HepG2 (cell line): ENCODE measurements at regions not wholly inside any gene's neighbourhood (a gene's known extent, or its start where the extent isn't known, plus 50 kb on each side); places are given as distances from the start of the nearest gene placed in this dataset.

ENCODE experiments used
- ATAC-seq: fragments of 200-7000 bp; cut with Tn5 transposase; 3 replicates; pipeline ENCODE4 v1.9.1; 2020; ENCODE audit warnings: mild to moderate bottlenecking, moderate library complexity
- BruUV-seq: library from RNA; stranded (reverse); fragments of 400-500 nt; replicated peaks from 2 replicates; lab custom pipeline; 2021; lab: Mats Ljungman, UMichigan
- CTCF ChIA-PET: fragments of 300-600 bp; formaldehyde crosslinking; extraction: SDS; loops from one replicate; lab custom pipeline; 2021; ENCODE audit warnings: low total read pairs, inconsistent platforms, low intra/inter-chr PET ratio; lab: Yijun Ruan, JAX
- POLR2A ChIA-PET: fragments of 350-600 bp; sonication (Branson Sonifier 250); formaldehyde crosslinking; loops from one replicate; lab custom pipeline; 2020; ENCODE audit warnings: antibody characterized with exemption, inconsistent platforms; lab: Yijun Ruan, JAX
- DNase-seq: peaks from one replicate; pipeline ENCODE4 v3.0.0-alpha.2; 2015; ENCODE audit warnings: low spot score
- FAIRE-seq: peaks from 3 replicates; lab custom pipeline; 2011; peaks lifted over from hg19 to GRCh38; lab: Jason Lieb, UNC
- H2AFZ ChIP-seq: one replicate; pipeline ENCODE4 v1.6.1; 2011; ENCODE audit warnings: low read length, inconsistent platforms
- H3K27ac ChIP-seq: fragments of 300-600 bp; 3 replicates; pipeline ENCODE4 v1.8.0; 2011; ENCODE audit warnings: mixed run types, mild to moderate bottlenecking, mixed read lengths, low read length, inconsistent platforms; ENCODE audit not compliant: insufficient read depth; ENCODE audit errors: extremely low read length
- H3K27me3 ChIP-seq, 2 experiments: fragments of 200-600 bp in 1 of 2; 2 replicates in 1 of 2; 3 replicates in 1 of 2; pipeline versions ENCODE4 v1.6.0 to v1.8.0; 2011; ENCODE audit warnings: low read length in 2 of 2, mild to moderate bottlenecking in 2 of 2, moderate library complexity in 2 of 2, inconsistent platforms in 1 of 2; ENCODE audit not compliant: insufficient read depth in 2 of 2, control insufficient read depth in 1 of 2
- H3K36me3 ChIP-seq, 2 experiments: fragments of 200-600 bp in 1 of 2; replicated peaks in 1 of 2; 2 replicates in 1 of 2; 3 replicates in 1 of 2; pipeline versions ENCODE4 v1.5.1 to v1.8.0; 2011; ENCODE audit warnings: low read length in 2 of 2, inconsistent platforms in 1 of 2; ENCODE audit not compliant: insufficient read depth in 2 of 2, control insufficient read depth in 1 of 2
- H3K4me1 ChIP-seq: 2 replicates; pipeline ENCODE4 v1.5.1; 2012; ENCODE audit warnings: low read length, inconsistent platforms; ENCODE audit not compliant: insufficient read depth
- H3K4me2 ChIP-seq: 2 replicates; pipeline ENCODE4 v1.6.0; 2011; ENCODE audit warnings: low read depth, low read length, inconsistent platforms
- H3K4me3 ChIP-seq, 3 experiments: fragments of 200-600 bp in 1 of 3; sonication (generic), shearing (Covaris generic) in 1 of 3; replicated peaks in 1 of 3; 2 replicates each; pipeline ENCODE4 v1.5.1; 2011 to 2016; ENCODE audit warnings: low read length in 3 of 3, inconsistent platforms in 2 of 3, low read depth in 2 of 3, mild to moderate bottlenecking in 2 of 3, control low read depth in 1 of 3, mixed read lengths in 1 of 3; ENCODE audit not compliant: insufficient read depth in 1 of 3
- H3K79me2 ChIP-seq: one replicate; pipeline ENCODE4 v1.6.1; 2011; ENCODE audit warnings: low read length, inconsistent platforms; ENCODE audit not compliant: insufficient read depth
- H3K9ac ChIP-seq: 2 replicates; pipeline ENCODE4 v1.6.0; 2011; ENCODE audit warnings: mild to moderate bottlenecking, low read depth, low read length, inconsistent platforms; ENCODE audit not compliant: insufficient read depth
- H3K9me3 ChIP-seq: 2 replicates; pipeline ENCODE4 v1.5.1; 2012; ENCODE audit warnings: mild to moderate bottlenecking, low read length
- H4K20me1 ChIP-seq: 2 replicates; pipeline ENCODE4 v1.6.0; 2011; ENCODE audit warnings: inconsistent platforms, mild to moderate bottlenecking, low read length, moderate library complexity; ENCODE audit not compliant: insufficient read depth
- PRDM15 ChIP-seq: sonication (generic); formaldehyde crosslinking; IDR thresholded peaks from 2 replicates; pipeline ENCODE4 v1.4.0; 2020; ENCODE audit warnings: missing genetic modification reagents
- ZBTB37 ChIP-seq: sonication (generic); formaldehyde crosslinking; IDR thresholded peaks from 2 replicates; pipeline ENCODE4 v1.4.0; 2020; ENCODE audit warnings: mild to moderate bottlenecking, missing genetic modification reagents
- ZNF543 ChIP-seq: sonication (generic); formaldehyde crosslinking; IDR thresholded peaks from 2 replicates; pipeline ENCODE4 v1.4.0; 2020; ENCODE audit warnings: mild to moderate bottlenecking, missing genetic modification reagents
- ZSCAN21 ChIP-seq: sonication (generic); formaldehyde crosslinking; IDR thresholded peaks from 2 replicates; pipeline ENCODE4 v1.8.0; 2022; ENCODE audit warnings: mild to moderate bottlenecking, missing genetic modification reagents, moderate library complexity, borderline replicate concordance
- ZSCAN30 ChIP-seq: sonication (generic); formaldehyde crosslinking; IDR thresholded peaks from 2 replicates; pipeline ENCODE4 v1.5.0; 2020; ENCODE audit warnings: mild to moderate bottlenecking, missing genetic modification reagents
- in situ Hi-C: cut with HindIII; loops from 2 replicates; pipeline ENCODE4 v1.10.0; 2017; ENCODE audit warnings: low pct_unique_long_range_greater_than_20kb; ENCODE audit not compliant: extremely low pct_ligation_motif_present
- intact Hi-C: fragments of 100-400 bp; cut with micrococcal nuclease; formaldehyde crosslinking; loops from one replicate; pipeline ENCODE4 v1.10.0; 2022; ENCODE audit not compliant: unreplicated experiment

- Histone ChIP-seq H3K27ac (no peak overlapping the region), H3K4me1 (peaks cover 7% of the 10 kb centered on the region; the same call in 1 of the 2 replicates), H3K27me3 (no peaks in the 10 kb centered on the region), H3K79me2 (no peaks in the 10 kb centered on the region), H3K4me3 (no peak overlapping the region), H3K4me2 (no peak overlapping the region), H4K20me1 (no peaks in the 10 kb centered on the region), H3K9ac (no peak overlapping the region), H3K9me3 (no peaks in the 10 kb centered on the region), H3K36me3 (no peaks in the 10 kb centered on the region), H2AFZ (no peak overlapping the region)
- ChIA-PET POLR2A (no interaction called here), CTCF (no interaction called here)
- DNase-seq (no peak), FAIRE-seq (no peak), ATAC-seq (no peak)
- BruUV-seq = no TSS peak
- intact Hi-C loops (no loop called here), in situ Hi-C loops (no loop called here)
- no peak for TF ChIP-seq PRDM15 (CRISPR knock-in tag)
- no peak for TF ChIP-seq ZSCAN30 (CRISPR knock-in tag)
- TF ChIP-seq ZBTB37 = no peak
- TF ChIP-seq ZSCAN21 (CRISPR knock-in tag) = no peak
- TF ChIP-seq ZNF543 (CRISPR knock-in tag) = no peak
Measured at GRCh38 chr6:147935656-147936055, 407.0 kb upstream of the SASH1 start.
